Keratinocyte (primary cell): ENCODE measurements at regions not wholly inside any gene's neighbourhood (a gene's known extent, or its start where the extent isn't known, plus 50 kb on each side); places are given as distances from the start of the nearest gene placed in this dataset.

Experiments used
- DNase-seq: peaks from one replicate; pipeline ENCODE4 v3.0.0-alpha.2; 2011; ENCODE audit warnings: low read depth, missing footprints, low spot score
- FAIRE-seq: peaks from 2 replicates; lab custom pipeline; 2011; peaks lifted over from hg19 to GRCh38; lab: Jason Lieb, UNC
- H2AFZ ChIP-seq: 2 replicates; pipeline ENCODE4 v1.6.0; 2012; ENCODE audit warnings: low read length, control low read depth, inconsistent platforms; ENCODE audit not compliant: control insufficient read depth
- H3K27ac ChIP-seq: 2 replicates; pipeline ENCODE4 v1.5.1; 2011; ENCODE audit warnings: low read length; ENCODE audit not compliant: control insufficient read depth, insufficient read depth
- H3K27me3 ChIP-seq: 3 replicates; pipeline ENCODE4 v1.6.0; 2011; ENCODE audit warnings: low read length; ENCODE audit not compliant: control insufficient read depth, insufficient read depth; ENCODE audit errors: extremely low read depth
- H3K36me3 ChIP-seq, 2 experiments: 2 replicates in 1 of 2; 3 replicates in 1 of 2; pipeline ENCODE4 v1.5.1; 2011; ENCODE audit warnings: low read length in 2 of 2, mild to moderate bottlenecking in 1 of 2; ENCODE audit not compliant: control insufficient read depth in 2 of 2, insufficient read depth in 2 of 2; ENCODE audit errors: extremely low read depth in 1 of 2
- H3K4me1 ChIP-seq: 3 replicates; pipeline ENCODE4 v1.5.1; 2011; ENCODE audit warnings: low read length; ENCODE audit not compliant: control insufficient read depth, insufficient read depth; ENCODE audit errors: extremely low read depth
- H3K4me2 ChIP-seq: 3 replicates; pipeline ENCODE4 v1.6.0; 2011; ENCODE audit warnings: low read depth, low read length; ENCODE audit not compliant: control insufficient read depth, insufficient read depth; ENCODE audit errors: extremely low read depth
- H3K4me3 ChIP-seq, 3 experiments: fragments of 200-600 bp in 1 of 3; sonication (generic) in 1 of 3; 2 replicates in 2 of 3; 3 replicates in 1 of 3; pipeline ENCODE4 v1.5.1; 2011 to 2016; ENCODE audit warnings: low read length in 3 of 3, mild to moderate bottlenecking in 3 of 3, control low read depth in 2 of 3, inconsistent platforms in 1 of 3, low read depth in 1 of 3, mixed read lengths in 1 of 3, mixed run types in 1 of 3, moderate library complexity in 1 of 3; ENCODE audit not compliant: control insufficient read depth in 2 of 3, insufficient read depth in 2 of 3; ENCODE audit errors: extremely low read depth in 1 of 3
- H3K79me2 ChIP-seq: 2 replicates; pipeline ENCODE4 v1.6.0; 2012; ENCODE audit warnings: low read length; ENCODE audit not compliant: control insufficient read depth, insufficient read depth
- H3K9ac ChIP-seq: 3 replicates; pipeline ENCODE4 v1.6.0; 2011; ENCODE audit warnings: low read length; ENCODE audit not compliant: control insufficient read depth, insufficient read depth; ENCODE audit errors: extremely low read depth
- H3K9me1 ChIP-seq: 3 replicates; pipeline ENCODE4 v1.6.0; 2011; ENCODE audit warnings: low read length; ENCODE audit not compliant: control insufficient read depth, insufficient read depth; ENCODE audit errors: extremely low read depth
- H3K9me3 ChIP-seq: 2 replicates; pipeline ENCODE4 v1.5.1; 2012; ENCODE audit warnings: low read depth, low read length; ENCODE audit not compliant: control insufficient read depth
- H4K20me1 ChIP-seq: 3 replicates; pipeline ENCODE4 v1.6.0; 2011; ENCODE audit warnings: low read length; ENCODE audit not compliant: control insufficient read depth, insufficient read depth; ENCODE audit errors: extremely low read depth
- CTCF ChIP-seq, 3 experiments: IDR thresholded peaks in 1 of 3; conservative IDR thresholded peaks in 1 of 3; optimal IDR thresholded peaks in 1 of 3; 2 replicates in 2 of 3; 3 replicates in 1 of 3; pipeline versions ENCODE3 to v1.5.1; 2011; ENCODE audit warnings: low read length in 3 of 3, mild to moderate bottlenecking in 3 of 3, moderate library complexity in 2 of 3, control low read depth in 1 of 3, inconsistent platforms in 1 of 3; ENCODE audit not compliant: insufficient read depth in 2 of 3; ENCODE audit errors: extremely low read depth in 1 of 3
- EZH2 ChIP-seq: IDR thresholded peaks from one replicate; pipeline ENCODE4 v1.6.1; 2012; ENCODE audit warnings: inconsistent platforms, mild to moderate bottlenecking, low read length, moderate library complexity
- dilution Hi-C: fragments of 300-500 bp; cut with MboI; formaldehyde crosslinking; loops from one replicate; pipeline ENCODE4 v1.7.0; 2020; ENCODE audit warnings: low sequenced_read_pairs; ENCODE audit not compliant: extremely low pct_ligation_motif_present

DNA sequence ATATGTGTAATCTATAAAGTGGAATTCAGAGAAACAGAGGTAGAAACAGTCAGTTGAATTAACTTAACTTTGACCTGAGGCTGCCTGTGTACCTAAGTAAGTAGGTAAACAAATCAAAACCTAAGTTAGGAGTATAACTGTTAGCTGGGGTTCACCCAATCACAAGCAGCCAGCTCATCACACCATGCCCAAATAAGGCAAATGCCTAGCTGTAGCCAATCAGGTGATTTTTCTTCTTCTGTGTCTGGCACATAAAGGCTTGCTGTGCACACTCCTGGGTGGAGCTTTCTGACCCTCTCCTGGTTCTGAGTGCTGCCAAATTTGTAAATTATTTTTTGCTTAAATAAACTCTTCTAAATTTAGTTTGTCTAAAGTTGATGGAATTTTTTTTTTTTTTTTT is 54.7 kb upstream of the TRIM39 start:
- H3K27ac ChIP-seq = no peak overlapping the region
- FAIRE-seq (no peak), DNase-seq (no peak)
- dilution Hi-C loops = no loop called here
- H3K4me2 ChIP-seq = no peak overlapping the region
- no peaks in the 10 kb centered on the region for H3K9me3 ChIP-seq
- H3K4me3 ChIP-seq = no peak overlapping the region
- H4K20me1 ChIP-seq = no peaks in the 10 kb centered on the region
- H3K79me2 ChIP-seq = no peaks in the 10 kb centered on the region
- no peak overlapping the region for H2AFZ ChIP-seq
- no peaks in the 10 kb centered on the region for H3K36me3 ChIP-seq
- no peaks in the 10 kb centered on the region for H3K9me1 ChIP-seq
- TF ChIP-seq CTCF (optimal IDR thresholded peaks at IDR 0.05 in 1 of 3, IDR thresholded peaks at IDR 0.05 in 1 of 3, conservative IDR thresholded peaks at IDR 0.05 in 1 of 3; ENCODE audit: extremely low read depth in 1 of 3, insufficient read depth in 2 of 3, low read length in 3 of 3) (no peak), EZH2 (no peak)
- H3K9ac ChIP-seq = no peak overlapping the region
- H3K4me1 ChIP-seq = no peaks in the 10 kb centered on the region
- peaks cover 9% of the 10 kb centered on the region for H3K27me3 ChIP-seq

- dilution Hi-C loops = no loop called here
- H3K9ac ChIP-seq = no peak overlapping the region
- H3K4me1 ChIP-seq = peaks cover 10% of the 10 kb centered on the region
- no peak overlapping the region for H2AFZ ChIP-seq
- H3K4me2 ChIP-seq = no peak overlapping the region
- H4K20me1 ChIP-seq = no peaks in the 10 kb centered on the region
- H3K9me1 ChIP-seq = peaks cover 3% of the 10 kb centered on the region
- TF ChIP-seq EZH2 (no peak), CTCF (optimal IDR thresholded peaks at IDR 0.05 in 1 of 3, IDR thresholded peaks at IDR 0.05 in 1 of 3, conservative IDR thresholded peaks at IDR 0.05 in 1 of 3; ENCODE audit: extremely low read depth in 1 of 3, insufficient read depth in 2 of 3, low read length in 3 of 3) (no peak)
- H3K27me3 ChIP-seq = no peaks in the 10 kb centered on the region
- H3K9me3 ChIP-seq = no peaks in the 10 kb centered on the region
- H3K79me2 ChIP-seq = no peaks in the 10 kb centered on the region
- no peaks in the 10 kb centered on the region for H3K36me3 ChIP-seq
- no peak overlapping the region for H3K4me3 ChIP-seq
- no peak overlapping the region for H3K27ac ChIP-seq
- FAIRE-seq (no peak), DNase-seq (no peak)
These were observed 54.2 kb upstream of the TRIM26 start for GRCh38 chr6:30267423-30267822.
